GM21619 (cell line): ENCODE measurements at regions not wholly inside any gene's neighbourhood (a gene's known extent, or its start where the extent isn't known, plus 50 kb on each side); places are given as distances from the start of the nearest gene placed in this dataset.
"Not testable (repeated sequence)": the region's sequence is repeated elsewhere in the genome, so short reads cannot be mapped to it uniquely, and the experiment has no call there.

ENCODE experiments used
- ATAC-seq: cut with Tn5 transposase; IDR thresholded peaks from one replicate; pipeline ENCODE4 v1.9.1; 2021; ENCODE audit not compliant: unreplicated experiment

GRCh38 chrX:78603908-78604307, 55.2 kb downstream of the RTL3 start:
- no peak for ATAC-seq

GRCh38 chrX:78595901-78596502, 63.1 kb downstream of the RTL3 start:
- ATAC-seq: no peak

GRCh38 chrX:78593701-78594100, 65.4 kb downstream of the RTL3 start:
- no peak for ATAC-seq

GRCh38 chrX:78592030-78592429, 67.1 kb downstream of the RTL3 start:
- no peak for ATAC-seq

GRCh38 chrX:78574306-78574705, 84.8 kb downstream of the RTL3 start:
- no peak for ATAC-seq

DNA sequence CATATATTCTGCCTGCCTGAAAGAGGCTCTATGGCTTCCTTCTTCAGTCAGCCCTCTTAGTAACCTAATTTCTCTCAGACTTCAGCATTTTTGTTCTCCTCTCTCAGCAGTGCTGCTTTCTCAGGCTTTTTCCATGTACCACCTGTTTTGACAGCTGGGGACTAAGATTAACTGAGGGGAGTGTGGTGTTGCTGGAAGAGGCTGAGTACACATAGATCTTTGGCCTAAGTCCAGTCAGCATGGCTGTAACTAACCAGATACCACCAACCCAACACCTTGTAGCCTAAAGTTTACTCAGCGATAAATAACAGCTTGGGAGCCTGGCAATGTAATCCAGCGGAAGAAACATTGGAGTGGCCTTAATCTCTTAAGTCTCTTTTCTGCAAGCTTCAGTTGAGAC, 85.5 kb downstream of the RTL3 start:
- no peak for ATAC-seq

GRCh38 chrX:78571849-78572248, 87.3 kb downstream of the RTL3 start:
- no peak for ATAC-seq

GRCh38 chrX:78555401-78555980, 103.6 kb downstream of the RTL3 start:
- ATAC-seq: no peak

- ATAC-seq: not testable (repeated sequence)
Measured at GRCh38 chrX:78552628-78553027, 106.5 kb downstream of the RTL3 start.

GRCh38 chrX:78548012-78548411, 111.1 kb downstream of the RTL3 start:
- no peak for ATAC-seq

DNA sequence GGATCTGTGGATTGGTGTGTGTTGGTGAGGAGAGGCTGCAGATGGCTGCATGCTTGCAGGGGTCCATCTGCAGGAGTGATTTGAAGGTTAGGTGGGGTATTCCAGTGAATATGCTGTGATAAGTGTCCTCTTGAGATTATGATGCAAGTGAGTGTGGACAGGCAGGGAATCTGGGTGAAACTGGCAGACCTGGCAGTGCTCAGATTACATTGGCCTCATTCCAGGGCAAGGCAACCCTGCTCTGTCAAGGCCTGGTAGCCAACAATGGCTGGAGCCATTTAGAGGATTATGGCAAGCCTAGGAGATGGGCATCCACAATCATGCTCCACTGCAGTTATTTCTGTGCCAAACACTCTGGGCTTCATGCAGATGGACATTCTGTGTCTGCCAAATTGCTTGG, 113.9 kb downstream of the RTL3 start:
- no peak for ATAC-seq

DNA sequence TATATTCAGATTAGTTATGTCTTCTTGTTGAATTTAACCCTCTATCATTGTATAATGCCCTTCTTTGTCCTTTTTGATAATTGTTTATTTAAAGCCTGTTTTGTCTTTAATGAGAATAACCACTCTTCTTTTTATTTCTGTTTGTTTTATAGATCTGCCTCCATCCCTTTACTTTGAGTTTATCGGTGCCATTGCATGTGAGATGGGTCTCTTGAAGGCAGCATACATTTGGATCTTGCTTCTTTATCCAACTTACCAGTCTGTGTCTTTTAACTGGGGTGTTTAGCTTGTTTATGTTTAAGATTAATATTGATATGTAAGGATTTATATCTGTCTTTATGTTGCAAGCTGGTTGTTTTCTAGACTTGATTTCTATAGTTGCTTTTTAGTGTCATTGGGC, 115.8 kb downstream of the RTL3 start:
- ATAC-seq: no peak

DNA sequence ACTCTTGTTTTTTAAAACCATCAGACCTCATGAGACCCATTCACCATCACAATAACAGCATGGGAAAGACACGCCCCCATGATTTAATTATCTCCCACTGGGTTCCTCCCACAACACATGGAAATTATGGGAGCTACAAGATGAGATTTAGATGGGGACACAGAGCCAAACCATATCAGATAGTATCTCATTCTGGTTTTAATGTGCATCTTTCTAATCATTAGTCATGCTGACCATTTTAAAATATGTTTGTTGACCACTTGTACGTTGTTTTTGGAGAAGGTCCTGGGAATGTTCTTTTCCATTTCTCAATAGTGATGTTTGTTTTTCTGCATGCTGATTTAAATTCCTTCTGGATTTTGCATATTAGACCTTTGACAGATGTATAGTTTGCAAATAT, 119.0 kb downstream of the RTL3 start:
- ATAC-seq: no peak

- no peak for ATAC-seq
Measured at GRCh38 chrX:78534221-78534620, 124.9 kb downstream of the RTL3 start.

DNA sequence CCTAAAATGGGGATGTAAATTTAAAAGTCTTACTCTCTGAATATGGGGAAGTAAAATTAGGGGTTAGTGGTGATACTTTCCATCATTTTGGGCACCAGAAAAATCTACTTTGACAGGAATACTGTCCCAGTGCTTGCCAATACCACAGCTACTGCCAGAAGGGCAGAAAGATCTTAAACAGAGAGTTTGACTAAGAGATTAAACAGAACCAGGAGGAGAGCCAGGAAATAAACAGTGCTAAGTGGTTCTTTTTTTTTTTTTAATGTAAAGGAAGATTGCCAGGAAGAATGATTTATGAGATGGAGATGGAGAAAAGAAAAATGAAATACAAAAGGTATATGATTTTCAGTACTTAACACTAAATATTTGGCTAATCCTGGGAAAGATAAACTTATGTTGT, 126.8 kb downstream of the RTL3 start:
- ATAC-seq: no peak

GRCh38 chrX:78527818-78528217, 131.3 kb downstream of the RTL3 start:
- ATAC-seq: no peak

GRCh38 chrX:78527263-78527662, 131.9 kb downstream of the RTL3 start:
- ATAC-seq: no peak

DNA sequence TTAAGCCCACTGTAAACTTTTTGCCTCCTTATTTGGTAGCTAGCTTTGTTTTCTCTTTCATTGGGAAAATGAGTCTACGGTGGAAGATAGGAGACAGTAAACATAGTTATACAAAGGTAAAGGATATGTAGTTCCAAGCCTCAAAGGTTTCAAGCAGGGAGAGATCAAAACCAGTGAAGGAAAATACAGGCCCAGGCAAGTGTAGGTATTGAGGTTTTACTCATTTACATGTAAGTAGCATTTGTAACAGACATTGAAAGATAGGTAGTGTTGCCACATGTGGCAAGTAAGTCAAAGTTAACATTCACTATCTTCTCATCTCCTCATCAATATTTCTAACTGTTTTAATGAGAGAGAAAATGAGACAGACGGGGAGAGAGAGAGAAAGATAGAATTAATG, 136.5 kb downstream of the RTL3 start:
- no peak for ATAC-seq

GRCh38 chrX:78517124-78517523, 142.0 kb downstream of the RTL3 start:
- peak; percentile 87 for ATAC-seq

DNA sequence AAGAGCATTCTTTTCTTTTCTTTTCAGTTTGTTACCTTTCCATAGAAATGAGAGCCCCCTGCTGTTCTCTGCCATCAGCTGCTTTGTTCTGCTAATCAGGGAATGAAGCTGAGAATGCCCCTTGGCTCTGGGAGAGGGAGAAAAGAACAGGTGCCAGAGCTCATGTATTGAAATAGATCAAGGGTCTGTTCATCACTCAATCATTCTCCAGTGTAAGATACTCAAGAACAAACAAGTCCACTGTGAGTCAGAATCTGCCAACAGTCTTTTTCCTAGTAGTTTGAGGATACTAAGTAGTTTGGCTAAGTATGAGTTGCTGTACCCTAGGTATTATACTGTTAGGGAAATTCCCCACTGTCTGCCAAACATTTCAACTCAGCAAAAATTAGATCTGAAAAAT, 144.3 kb downstream of the RTL3 start:
- no peak for ATAC-seq

- ATAC-seq: no peak
Measured at GRCh38 chrX:78513971-78514738, 145.0 kb downstream of the RTL3 start.

- ATAC-seq: no peak
Measured at GRCh38 chrX:78506248-78506647, 152.9 kb downstream of the RTL3 start.
